ENCODE measurements at regions not wholly inside any gene's neighbourhood (a gene's known extent, or its start where the extent isn't known, plus 50 kb on each side); places are given as distances from the start of the nearest gene placed in this dataset.
"Not testable (repeated sequence)": the region's sequence is repeated elsewhere in the genome, so short reads cannot be mapped to it uniquely, and the experiment has no call there.

GRCh38 chr7:24372961-24373955, 89.3 kb downstream of the NPY start:
- H3K9me3 ChIP-seq (ENCODE audit: control insufficient read depth, insufficient read depth, low read length) = no peaks in the 10 kb centered on the region
- no peaks in the 10 kb centered on the region for H3K36me3 ChIP-seq (ENCODE audit: control insufficient read depth, insufficient read depth, low read length)
- no peak overlapping the region for H3K4me3 ChIP-seq (ENCODE audit: low read depth, low read length)
- peaks cover 26% of the 10 kb centered on the region for H3K4me1 ChIP-seq (ENCODE audit: control insufficient read depth, insufficient read depth, low read length)
- no peak overlapping the region for H3K9ac ChIP-seq (ENCODE audit: low read depth, low read length)
- H3K27me3 ChIP-seq (ENCODE audit: control insufficient read depth, insufficient read depth, low read length) = no peaks in the 10 kb centered on the region

- Histone ChIP-seq H3K36me3 (ENCODE audit: control insufficient read depth, insufficient read depth, low read length) (no peaks in the 10 kb centered on the region), H3K27me3 (ENCODE audit: control insufficient read depth, insufficient read depth, low read length) (no peaks in the 10 kb centered on the region), H3K9ac (ENCODE audit: low read depth, low read length) (no peak overlapping the region), H3K4me1 (ENCODE audit: control insufficient read depth, insufficient read depth, low read length) (peaks cover 33% of the 10 kb centered on the region), H3K4me3 (ENCODE audit: low read depth, low read length) (no peak overlapping the region), H3K9me3 (ENCODE audit: control insufficient read depth, insufficient read depth, low read length) (no peaks in the 10 kb centered on the region)
These were observed 95.1 kb downstream of the NPY start for GRCh38 chr7:24378871-24379616.

GRCh38 chr7:24381894-24382505, 98.0 kb downstream of the NPY start:
- Histone ChIP-seq H3K36me3 (ENCODE audit: control insufficient read depth, insufficient read depth, low read length) (no peaks in the 10 kb centered on the region), H3K27me3 (ENCODE audit: control insufficient read depth, insufficient read depth, low read length) (no peaks in the 10 kb centered on the region), H3K9me3 (ENCODE audit: control insufficient read depth, insufficient read depth, low read length) (no peaks in the 10 kb centered on the region), H3K4me3 (ENCODE audit: low read depth, low read length) (no peak overlapping the region), H3K9ac (ENCODE audit: low read depth, low read length) (no peak overlapping the region), H3K4me1 (ENCODE audit: control insufficient read depth, insufficient read depth, low read length) (peaks cover 29% of the 10 kb centered on the region)

- no peak overlapping the region for H3K9ac ChIP-seq (ENCODE audit: low read depth, low read length)
- peaks cover 29% of the 10 kb centered on the region for H3K4me1 ChIP-seq (ENCODE audit: control insufficient read depth, insufficient read depth, low read length)
- H3K4me3 ChIP-seq (ENCODE audit: low read depth, low read length) = no peak overlapping the region
- H3K9me3 ChIP-seq (ENCODE audit: control insufficient read depth, insufficient read depth, low read length) = no peaks in the 10 kb centered on the region
- no peaks in the 10 kb centered on the region for H3K36me3 ChIP-seq (ENCODE audit: control insufficient read depth, insufficient read depth, low read length)
- no peaks in the 10 kb centered on the region for H3K27me3 ChIP-seq (ENCODE audit: control insufficient read depth, insufficient read depth, low read length)
These were observed 99.1 kb downstream of the NPY start for GRCh38 chr7:24383055-24383454.

GRCh38 chr7:24384362-24385030, 100.5 kb downstream of the NPY start:
- Histone ChIP-seq H3K4me3 (ENCODE audit: low read depth, low read length) (no peak overlapping the region), H3K4me1 (ENCODE audit: control insufficient read depth, insufficient read depth, low read length) (peaks cover 27% of the 10 kb centered on the region), H3K36me3 (ENCODE audit: control insufficient read depth, insufficient read depth, low read length) (no peaks in the 10 kb centered on the region), H3K27me3 (ENCODE audit: control insufficient read depth, insufficient read depth, low read length) (no peaks in the 10 kb centered on the region), H3K9me3 (ENCODE audit: control insufficient read depth, insufficient read depth, low read length) (no peaks in the 10 kb centered on the region), H3K9ac (ENCODE audit: low read depth, low read length) (no peak overlapping the region)

- H3K27me3 ChIP-seq (ENCODE audit: control insufficient read depth, insufficient read depth, low read length) = no peaks in the 10 kb centered on the region
- H3K36me3 ChIP-seq (ENCODE audit: control insufficient read depth, insufficient read depth, low read length) = no peaks in the 10 kb centered on the region
- H3K9ac ChIP-seq (ENCODE audit: low read depth, low read length) = no peak overlapping the region
- H3K4me1 ChIP-seq (ENCODE audit: control insufficient read depth, insufficient read depth, low read length) = peaks cover 26% of the 10 kb centered on the region
- H3K4me3 ChIP-seq (ENCODE audit: low read depth, low read length) = no peak overlapping the region
- no peaks in the 10 kb centered on the region for H3K9me3 ChIP-seq (ENCODE audit: control insufficient read depth, insufficient read depth, low read length)
These were observed 104.2 kb downstream of the NPY start for GRCh38 chr7:24388212-24388611.

GRCh38 chr7:24390376-24391157, 106.6 kb downstream of the NPY start:
- Histone ChIP-seq H3K9ac (ENCODE audit: low read depth, low read length) (no peak overlapping the region), H3K4me1 (ENCODE audit: control insufficient read depth, insufficient read depth, low read length) (peaks cover 31% of the 10 kb centered on the region), H3K27me3 (ENCODE audit: control insufficient read depth, insufficient read depth, low read length) (no peaks in the 10 kb centered on the region), H3K36me3 (ENCODE audit: control insufficient read depth, insufficient read depth, low read length) (no peaks in the 10 kb centered on the region), H3K9me3 (ENCODE audit: control insufficient read depth, insufficient read depth, low read length) (no peaks in the 10 kb centered on the region), H3K4me3 (ENCODE audit: low read depth, low read length) (peak overlapping the region; percentile 23)

- Histone ChIP-seq H3K4me1 (ENCODE audit: control insufficient read depth, insufficient read depth, low read length) (peaks cover 35% of the 10 kb centered on the region), H3K36me3 (ENCODE audit: control insufficient read depth, insufficient read depth, low read length) (no peaks in the 10 kb centered on the region), H3K9ac (ENCODE audit: low read depth, low read length) (peak overlapping the region; percentile 27), H3K27me3 (ENCODE audit: control insufficient read depth, insufficient read depth, low read length) (no peaks in the 10 kb centered on the region), H3K4me3 (ENCODE audit: low read depth, low read length) (peak overlapping the region; percentile 16), H3K9me3 (ENCODE audit: control insufficient read depth, insufficient read depth, low read length) (no peaks in the 10 kb centered on the region)
These were observed 108.8 kb downstream of the NPY start for GRCh38 chr7:24392774-24393173.

- Histone ChIP-seq H3K27me3 (ENCODE audit: control insufficient read depth, insufficient read depth, low read length) (no peaks in the 10 kb centered on the region), H3K9me3 (ENCODE audit: control insufficient read depth, insufficient read depth, low read length) (no peaks in the 10 kb centered on the region), H3K4me1 (ENCODE audit: control insufficient read depth, insufficient read depth, low read length) (peaks cover 32% of the 10 kb centered on the region), H3K9ac (ENCODE audit: low read depth, low read length) (peak overlapping the region; percentile 27), H3K36me3 (ENCODE audit: control insufficient read depth, insufficient read depth, low read length) (peaks cover 3% of the 10 kb centered on the region), H3K4me3 (ENCODE audit: low read depth, low read length) (peak overlapping the region; percentile 23)
These were observed 111.5 kb downstream of the NPY start for GRCh38 chr7:24395512-24395911.

- not testable (repeated sequence) for H3K9me3 ChIP-seq (ENCODE audit: control insufficient read depth, insufficient read depth, low read length); H3K27me3 ChIP-seq (ENCODE audit: control insufficient read depth, insufficient read depth, low read length); H3K36me3 ChIP-seq (ENCODE audit: control insufficient read depth, insufficient read depth, low read length)
- Histone ChIP-seq H3K4me1 (ENCODE audit: control insufficient read depth, insufficient read depth, low read length) (peaks cover 24% of the 10 kb centered on the region), H3K9ac (ENCODE audit: low read depth, low read length) (peak overlapping the region; percentile 87), H3K4me3 (ENCODE audit: low read depth, low read length) (peak overlapping the region; percentile 59)
These were observed 112.4 kb downstream of the NPY start for GRCh38 chr7:24396387-24396786.

All from iPS-15b (cell line).